GM12872 (cell line): ENCODE measurements at regions not wholly inside any gene's neighbourhood (a gene's known extent, or its start where the extent isn't known, plus 50 kb on each side); places are given as distances from the start of the nearest gene placed in this dataset.

ENCODE experiments used
- TF ChIP-seq, protein P1 (sequence below): IDR thresholded peaks from 3 replicates; pipeline ENCODE4 v1.5.1; 2011; ENCODE audit warnings: low read depth, mild to moderate bottlenecking, low read length, moderate library complexity; ENCODE audit not compliant: insufficient read depth

DNA sequence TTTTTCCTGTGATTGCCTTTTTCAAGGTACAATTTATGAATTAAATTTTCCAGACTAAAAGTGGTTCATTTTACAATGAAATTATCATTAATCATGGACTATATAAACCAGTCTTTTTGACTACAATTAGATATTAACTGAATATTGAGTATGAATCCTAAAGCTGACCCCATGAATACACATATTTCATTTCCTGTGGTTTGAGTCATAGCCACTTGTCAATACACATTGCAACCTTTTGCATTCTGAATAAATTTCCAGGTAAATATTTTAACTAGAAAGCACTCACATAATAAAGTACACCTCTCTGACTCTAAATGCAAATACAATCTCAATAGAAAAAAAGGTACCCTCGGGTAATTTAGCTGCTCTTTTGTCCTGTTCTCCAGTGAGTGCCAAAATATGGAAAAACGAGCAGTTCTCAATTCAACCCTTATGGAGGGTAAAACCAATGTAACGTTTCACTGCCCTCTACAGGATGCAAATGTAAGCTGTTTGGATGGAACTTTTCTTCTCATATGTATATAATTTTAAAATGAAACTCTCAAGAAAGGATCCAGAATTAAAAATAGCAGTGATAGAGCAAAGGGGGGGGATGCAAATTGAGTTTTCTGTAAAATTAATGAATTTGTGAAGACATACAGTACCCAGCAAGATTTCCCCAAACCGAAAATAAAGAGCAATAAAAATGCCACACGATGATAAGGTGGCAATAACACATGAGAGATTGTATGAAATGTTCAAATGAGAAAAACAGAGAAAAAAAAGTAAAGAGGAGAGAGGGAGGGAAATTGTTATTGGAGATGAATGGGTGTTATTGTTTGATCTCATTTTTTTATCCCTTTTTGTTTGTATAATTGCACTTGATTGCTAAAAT, 1795.7 kb upstream of the PIK3C3 start:
- TF ChIP-seq, protein P1, sequence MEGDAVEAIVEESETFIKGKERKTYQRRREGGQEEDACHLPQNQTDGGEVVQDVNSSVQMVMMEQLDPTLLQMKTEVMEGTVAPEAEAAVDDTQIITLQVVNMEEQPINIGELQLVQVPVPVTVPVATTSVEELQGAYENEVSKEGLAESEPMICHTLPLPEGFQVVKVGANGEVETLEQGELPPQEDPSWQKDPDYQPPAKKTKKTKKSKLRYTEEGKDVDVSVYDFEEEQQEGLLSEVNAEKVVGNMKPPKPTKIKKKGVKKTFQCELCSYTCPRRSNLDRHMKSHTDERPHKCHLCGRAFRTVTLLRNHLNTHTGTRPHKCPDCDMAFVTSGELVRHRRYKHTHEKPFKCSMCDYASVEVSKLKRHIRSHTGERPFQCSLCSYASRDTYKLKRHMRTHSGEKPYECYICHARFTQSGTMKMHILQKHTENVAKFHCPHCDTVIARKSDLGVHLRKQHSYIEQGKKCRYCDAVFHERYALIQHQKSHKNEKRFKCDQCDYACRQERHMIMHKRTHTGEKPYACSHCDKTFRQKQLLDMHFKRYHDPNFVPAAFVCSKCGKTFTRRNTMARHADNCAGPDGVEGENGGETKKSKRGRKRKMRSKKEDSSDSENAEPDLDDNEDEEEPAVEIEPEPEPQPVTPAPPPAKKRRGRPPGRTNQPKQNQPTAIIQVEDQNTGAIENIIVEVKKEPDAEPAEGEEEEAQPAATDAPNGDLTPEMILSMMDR, result peak; percentile 37; the same call in 2 of the 3 replicates

DNA sequence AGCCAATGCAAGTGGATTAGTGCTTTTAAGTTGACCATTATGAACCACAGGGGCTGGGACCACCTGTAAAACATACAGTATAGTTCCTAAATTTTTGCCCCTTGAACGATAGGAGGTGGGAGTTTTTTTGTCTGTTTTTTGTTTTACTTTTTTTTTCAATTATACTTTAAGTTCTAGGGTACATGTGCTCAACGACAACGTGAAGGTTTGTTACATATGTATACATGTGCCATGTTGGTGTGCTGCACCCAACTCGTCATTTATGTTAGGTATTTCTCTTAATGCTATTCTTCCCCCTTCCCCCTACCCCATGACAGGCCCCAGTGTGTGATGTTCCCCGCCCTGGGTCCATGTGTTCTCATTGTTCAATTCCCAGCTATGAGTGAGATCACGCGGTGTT, 1797.9 kb upstream of the PIK3C3 start:
- TF ChIP-seq, protein P1, result no peak

DNA sequence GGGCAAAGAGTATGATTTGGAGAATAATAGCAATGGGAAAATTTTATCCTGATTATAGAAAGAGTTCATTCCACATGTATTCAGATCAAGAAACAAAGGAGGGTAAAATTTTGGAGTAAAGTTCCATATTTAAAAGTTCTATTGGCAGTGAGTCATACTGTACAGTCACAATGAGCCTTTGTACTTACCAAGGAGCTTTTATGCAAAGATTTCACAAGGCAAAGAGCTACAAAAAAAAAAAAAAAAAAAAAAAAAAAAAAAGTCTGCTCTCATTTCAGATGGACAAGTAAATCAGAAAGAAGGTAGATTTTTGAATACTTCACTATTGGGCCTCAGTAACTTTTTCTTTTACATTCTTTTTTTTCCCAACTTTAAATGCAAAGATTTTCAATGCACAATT, 1802.2 kb upstream of the PIK3C3 start:
- TF ChIP-seq, protein P1, result no peak

DNA sequence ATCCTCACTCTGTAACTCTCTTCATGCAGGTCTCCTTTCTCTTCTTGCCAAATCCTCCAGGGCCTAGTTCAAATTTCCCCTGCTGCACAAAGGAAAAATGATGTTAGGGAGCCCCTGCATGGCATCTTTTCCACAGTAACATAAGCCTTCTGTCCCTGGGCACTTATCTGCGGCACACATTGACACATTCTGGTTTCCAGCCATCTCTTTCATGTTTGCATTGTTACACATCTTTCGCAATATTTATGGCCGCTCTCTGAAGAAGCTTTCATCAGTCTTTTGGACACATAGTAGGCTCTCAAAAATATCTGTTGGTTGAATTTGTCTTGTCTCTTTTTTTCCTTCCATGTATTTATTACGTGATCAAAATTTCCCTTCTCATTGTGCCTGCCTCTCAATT, 1806.1 kb upstream of the PIK3C3 start:
- TF ChIP-seq, protein P1, result no peak

DNA sequence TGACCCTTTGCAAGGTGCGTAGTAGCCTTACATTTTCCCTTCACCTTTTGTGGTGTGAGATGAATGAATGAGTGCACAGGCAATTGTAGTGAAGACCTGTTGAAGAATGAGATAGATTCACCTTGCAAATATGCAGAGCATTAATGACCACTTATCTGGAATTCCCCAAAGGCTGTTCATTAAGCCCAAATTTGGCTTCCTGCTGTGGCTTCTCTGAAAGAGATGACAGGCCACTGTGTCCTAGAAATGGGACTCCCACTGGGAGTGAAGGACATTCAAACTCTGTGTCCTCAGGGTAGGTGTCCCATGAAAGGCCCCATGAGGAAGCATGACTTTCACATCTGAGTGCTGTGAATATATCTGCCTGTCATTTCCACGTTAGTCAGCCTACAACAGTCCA, 1821.8 kb upstream of the PIK3C3 start:
- TF ChIP-seq, protein P1, result no peak

DNA sequence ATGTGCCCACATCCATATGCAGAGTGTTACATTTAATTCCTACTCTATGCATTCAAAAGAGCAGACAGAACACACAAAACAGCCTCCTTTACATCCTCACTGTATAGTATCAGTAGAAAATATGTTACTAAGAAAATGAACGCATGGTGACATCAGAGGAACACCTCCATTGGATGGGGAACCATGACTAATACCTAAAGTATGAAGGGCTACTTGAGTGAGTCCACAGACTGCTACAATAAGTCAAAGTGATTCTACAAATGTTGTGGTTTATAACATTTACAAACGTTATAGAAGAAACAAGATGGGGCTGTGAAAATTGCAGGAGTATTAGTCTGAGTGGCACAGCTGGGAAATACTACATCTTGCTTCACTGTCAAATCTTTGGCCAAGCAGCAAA, 1830.9 kb upstream of the PIK3C3 start:
- TF ChIP-seq, protein P1, result no peak

DNA sequence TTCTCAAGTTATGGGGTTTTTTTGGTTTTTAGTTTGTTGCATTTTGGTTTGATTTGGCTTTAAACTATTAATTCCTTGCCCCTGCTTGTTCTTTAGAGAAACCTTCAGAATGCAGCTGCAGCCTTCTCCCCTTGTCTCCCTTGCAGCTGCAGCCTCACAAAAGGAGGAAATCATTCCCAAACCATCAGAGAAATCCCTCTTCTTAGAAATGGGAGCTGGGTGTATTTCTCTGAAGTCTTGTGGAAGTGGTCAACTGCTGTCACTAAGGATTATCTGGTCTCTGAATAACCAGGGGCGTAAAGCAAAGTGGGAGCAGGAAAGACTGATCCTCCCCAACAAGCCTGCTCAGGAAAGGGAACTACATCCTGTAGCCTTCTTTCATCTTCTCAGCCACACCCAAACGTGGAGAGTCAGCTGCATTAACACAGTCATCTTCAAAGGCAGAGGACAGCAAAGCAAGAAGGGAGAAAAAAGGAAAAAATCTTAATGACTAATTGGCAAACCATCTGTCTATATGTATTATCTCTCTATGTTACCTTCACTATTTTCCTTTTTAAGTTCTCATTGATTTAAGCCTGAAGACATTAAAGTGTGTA, 1834.1 kb upstream of the PIK3C3 start:
- TF ChIP-seq, protein P1, result no peak
